Stimulated activated CD4-positive, alpha-beta T cell treated with anti-CD3 and anti-CD28 coated beads, Interleukin-15, amount 100 ng/mL, for 1 hour (primary cell): ENCODE measurements at regions not wholly inside any gene's neighbourhood (a gene's known extent, or its start where the extent isn't known, plus 50 kb on each side); places are given as distances from the start of the nearest gene placed in this dataset.
"Not testable (repeated sequence)": the region's sequence is repeated elsewhere in the genome, so short reads cannot be mapped to it uniquely, and the experiment has no call there.

ENCODE experiments used
- DNase-seq, 2 donors: peaks; one replicate each; pipeline ENCODE4 v3.0.0-alpha.2; 2020; ENCODE audit warnings: low read depth in 1 of 2, low spot score in 1 of 2

- DNase-seq: no peak
Measured at GRCh38 chr13:44147648-44148047, 226.0 kb upstream of the SERP2 start.

- DNase-seq: no peak
Measured at GRCh38 chr13:44148159-44148914, 225.3 kb upstream of the SERP2 start.

- not testable (repeated sequence) for DNase-seq
Measured at GRCh38 chr13:44149231-44149630, 224.4 kb upstream of the SERP2 start.

GRCh38 chr13:44149821-44150220 lies 223.8 kb upstream of the SERP2 start:
- DNase-seq: no peak

GRCh38 chr13:44151474-44151873 lies 222.2 kb upstream of the SERP2 start:
- DNase-seq: no peak

- no peak for DNase-seq
Measured at GRCh38 chr13:44153496-44153895, 220.1 kb upstream of the SERP2 start.

- no peak for DNase-seq
Measured at GRCh38 chr13:44155422-44156293, 218.0 kb upstream of the SERP2 start.

- no peak for DNase-seq
Measured at GRCh38 chr13:44156294-44156658, 217.3 kb upstream of the SERP2 start.

- no peak for DNase-seq
Measured at GRCh38 chr13:44157606-44158005, 216.0 kb upstream of the SERP2 start.

- DNase-seq: no peak
Measured at GRCh38 chr13:44158098-44158521, 215.5 kb upstream of the SERP2 start.

GRCh38 chr13:44158881-44159632 lies 214.6 kb upstream of the SERP2 start:
- no peak for DNase-seq

GRCh38 chr13:44159633-44160279 lies 213.9 kb upstream of the SERP2 start:
- DNase-seq: no peak

- DNase-seq: no peak
Measured at GRCh38 chr13:44160591-44161191, 212.9 kb upstream of the SERP2 start.

GRCh38 chr13:44163108-44163507 lies 210.5 kb upstream of the SERP2 start:
- DNase-seq: no peak

GRCh38 chr13:44165221-44165888 lies 208.3 kb upstream of the SERP2 start:
- no peak for DNase-seq

- no peak for DNase-seq
Measured at GRCh38 chr13:44165889-44166496, 207.6 kb upstream of the SERP2 start.

- DNase-seq: no peak
Measured at GRCh38 chr13:44169018-44169911, 204.4 kb upstream of the SERP2 start.

GRCh38 chr13:44170731-44171130 lies 202.9 kb upstream of the SERP2 start:
- DNase-seq: no peak

- DNase-seq: no peak
Measured at GRCh38 chr13:44171156-44171555, 202.5 kb upstream of the SERP2 start.
